IPS-NIHi7 (cell line): ENCODE measurements at regions not wholly inside any gene's neighbourhood (a gene's known extent, or its start where the extent isn't known, plus 50 kb on each side); places are given as distances from the start of the nearest gene placed in this dataset.

Experiments
- DNase-seq: peaks from one replicate; pipeline ENCODE4 v3.0.0; 2012; ENCODE audit warnings: mixed read lengths; ENCODE audit errors: extremely low spot score

DNA sequence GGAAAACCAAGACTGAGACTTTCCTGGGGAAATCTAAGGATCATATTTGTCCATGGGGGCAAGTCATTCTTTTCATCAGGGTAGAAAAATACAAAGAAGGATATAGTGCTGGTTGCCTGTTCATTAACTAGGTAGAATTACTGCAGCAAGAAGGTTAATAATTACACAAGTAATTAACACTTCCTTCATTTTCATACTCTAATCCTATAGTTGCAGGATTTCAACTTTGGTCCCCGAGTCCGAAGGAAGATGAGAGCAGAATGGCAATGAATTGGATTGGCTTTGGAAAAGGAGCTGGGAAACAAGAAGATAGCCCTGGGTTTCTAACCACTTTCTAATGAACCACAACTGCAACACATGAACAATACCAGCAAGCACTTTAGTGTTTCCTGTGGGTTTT lies 199.2 kb upstream of the ESRRG start:
- no peak for DNase-seq

DNA sequence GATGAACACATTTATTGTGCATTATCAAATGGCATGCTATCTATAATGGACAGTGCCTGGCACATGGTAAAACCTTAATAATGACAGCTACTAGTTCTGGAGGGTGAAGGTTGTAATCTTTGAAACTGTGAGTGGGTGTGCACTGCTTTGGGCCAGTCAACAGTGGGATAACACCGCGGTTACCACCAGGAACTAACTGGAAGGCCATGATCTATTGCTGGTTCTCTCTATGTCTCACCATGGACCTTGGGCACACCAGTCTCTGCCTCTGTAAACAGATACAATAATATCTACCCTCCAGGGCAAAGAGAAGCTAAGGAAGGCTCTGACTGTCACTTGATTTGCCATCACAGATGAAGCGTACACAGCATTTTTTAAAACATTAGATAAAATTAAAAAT lies 198.6 kb upstream of the ESRRG start:
- no peak for DNase-seq

DNA sequence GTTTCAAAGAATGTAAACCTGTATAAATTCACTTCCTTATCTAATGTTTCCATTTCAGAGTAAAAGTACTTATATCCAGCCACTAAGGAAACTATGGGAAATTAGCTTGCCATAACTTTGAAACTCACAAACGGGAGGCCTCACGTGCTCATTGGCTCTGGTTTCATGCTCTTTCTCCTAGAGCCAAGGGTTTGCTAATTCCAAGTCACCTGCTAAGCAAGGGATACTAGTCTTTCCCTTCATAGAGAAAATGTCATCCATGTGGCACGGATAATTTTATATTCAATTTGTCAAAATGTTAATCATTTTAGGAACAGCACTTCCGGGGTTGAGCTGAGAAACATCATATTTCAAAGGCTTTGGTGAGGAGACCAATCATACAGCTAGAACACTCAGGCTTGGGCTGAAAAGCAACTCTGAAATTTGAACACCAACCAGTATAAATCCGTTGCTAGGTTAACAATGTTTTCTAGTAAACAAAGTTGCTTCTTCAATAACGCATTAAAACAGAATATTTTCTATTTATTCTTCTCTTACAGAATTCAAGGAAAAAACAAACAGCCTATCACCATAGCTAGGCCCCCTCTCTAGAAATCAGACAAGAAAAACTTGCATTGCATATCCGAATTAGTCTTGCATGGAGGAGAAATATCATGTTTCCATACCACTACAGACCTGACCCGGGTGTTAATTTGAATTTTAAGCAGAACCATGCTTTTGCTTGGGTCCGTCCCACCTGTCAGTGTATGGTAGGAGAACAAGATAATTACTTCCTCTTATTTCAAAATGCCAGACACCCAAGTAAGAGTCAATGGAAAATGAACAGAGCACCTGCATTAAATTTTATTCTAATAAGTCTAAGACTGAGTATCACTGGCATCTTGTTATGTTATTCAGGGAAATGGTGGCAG lies 196.1 kb upstream of the ESRRG start:
- no peak for DNase-seq

DNA sequence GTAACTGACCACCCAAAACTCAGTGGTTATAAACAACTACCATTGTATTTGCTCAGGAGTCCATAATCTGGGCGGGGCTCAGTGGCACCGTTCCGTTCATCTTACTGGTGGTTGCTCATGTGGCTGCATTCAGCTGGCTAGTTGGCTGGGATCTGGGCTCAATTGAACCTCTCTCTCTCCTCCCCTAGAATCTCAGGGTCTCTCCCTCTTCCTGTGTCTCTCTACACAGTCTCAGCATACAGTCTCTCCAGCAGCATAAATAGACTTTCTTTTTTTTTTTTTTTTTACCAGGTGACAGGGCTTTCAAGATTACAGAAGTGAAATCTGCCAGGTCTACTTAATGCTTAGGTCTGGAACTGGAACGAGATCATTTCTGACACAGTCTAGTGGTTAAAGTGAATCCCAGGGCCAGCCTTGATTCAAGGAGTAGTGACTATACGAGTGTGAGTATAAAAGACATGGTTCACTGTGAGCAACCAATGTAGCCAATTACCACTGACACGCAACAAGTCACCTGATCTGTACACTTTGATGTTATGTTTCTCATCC lies 193.7 kb upstream of the ESRRG start:
- no peak for DNase-seq

DNA sequence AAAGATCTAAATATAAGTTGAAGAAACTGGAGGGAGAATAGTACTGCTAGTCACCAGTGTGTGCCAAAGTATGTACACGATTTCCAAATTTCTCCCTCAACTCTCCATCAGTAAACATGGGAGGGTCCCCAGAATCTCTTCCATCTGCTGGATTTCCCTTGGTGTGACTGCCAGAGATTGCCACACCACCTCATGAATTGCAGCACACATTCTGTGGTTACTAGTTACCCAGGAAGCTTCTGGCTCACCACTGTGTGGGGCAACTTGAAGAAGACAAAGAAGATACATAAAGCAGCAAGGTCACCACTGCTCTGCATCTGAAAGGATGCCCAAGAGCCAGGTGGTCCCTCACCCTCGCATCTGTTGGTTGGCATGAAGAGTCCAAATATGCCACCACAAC lies 191.7 kb upstream of the ESRRG start:
- no peak for DNase-seq

DNA sequence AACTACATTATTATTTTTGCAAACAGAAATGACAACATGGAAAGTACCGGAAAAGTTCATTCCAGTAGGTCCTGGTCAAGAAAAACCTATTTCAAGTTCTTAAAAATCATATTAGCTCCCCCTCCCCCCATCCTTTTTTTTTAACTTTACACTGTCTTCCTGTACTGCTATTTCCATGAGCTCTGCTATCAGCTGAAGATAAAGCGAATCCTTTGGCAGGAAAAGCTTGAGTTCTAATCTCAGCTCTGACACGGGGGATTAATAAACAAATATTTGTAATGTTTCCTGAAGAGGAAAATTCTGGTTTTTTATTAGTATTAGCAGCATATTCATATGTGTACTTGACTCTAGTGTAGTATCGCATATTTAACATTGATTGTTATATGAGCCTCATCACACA lies 190.7 kb upstream of the ESRRG start:
- DNase-seq = no peak

- DNase-seq = no peak
These were observed 187.0 kb upstream of the ESRRG start for GRCh38 chr1:216910081-216910840.

GRCh38 chr1:216908126-216908525 lies 184.9 kb upstream of the ESRRG start:
- DNase-seq = no peak

GRCh38 chr1:216907100-216907499 lies 183.9 kb upstream of the ESRRG start:
- no peak for DNase-seq

DNA sequence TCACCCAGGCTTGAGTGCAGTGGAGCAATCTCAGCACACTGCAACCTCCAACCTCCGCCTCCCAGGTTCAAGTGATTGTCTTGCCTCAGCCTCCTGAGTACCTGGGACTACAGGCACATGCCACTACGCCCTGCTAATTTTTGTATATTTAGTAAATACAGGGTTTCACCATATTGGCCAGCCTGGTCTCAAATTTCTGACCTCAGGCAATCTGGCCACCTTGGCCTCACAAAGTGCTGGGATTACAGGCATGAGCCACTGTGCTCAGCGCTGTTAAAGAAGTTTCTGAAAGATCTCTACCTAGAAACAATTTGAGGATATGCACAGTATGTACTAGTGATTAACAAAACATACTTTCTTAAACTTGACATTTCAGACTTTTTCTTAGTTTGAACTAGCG lies 182.6 kb upstream of the ESRRG start:
- DNase-seq = no peak

GRCh38 chr1:216905137-216905536 lies 181.9 kb upstream of the ESRRG start:
- DNase-seq = no peak

DNA sequence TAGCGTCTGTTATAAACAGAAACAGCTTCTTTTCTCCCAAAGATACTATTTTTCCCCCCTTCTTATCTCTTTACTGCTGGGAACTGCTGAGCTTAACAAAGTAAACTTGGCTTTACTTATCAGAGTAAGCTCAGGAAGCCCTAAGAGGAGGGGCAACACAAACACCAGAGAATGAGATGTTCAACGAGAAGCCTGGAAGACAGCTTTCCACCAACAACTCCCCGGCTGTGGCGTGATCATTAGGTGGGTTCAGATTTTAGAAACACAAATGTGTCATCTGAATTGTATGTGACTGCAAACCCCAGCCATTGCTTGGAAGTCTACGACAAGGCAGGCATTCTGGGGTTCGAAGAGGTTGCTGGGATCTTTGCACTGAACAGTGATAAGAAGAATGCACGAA lies 181.2 kb upstream of the ESRRG start:
- DNase-seq = peak; percentile 27

GRCh38 chr1:216903382-216903740 lies 180.1 kb upstream of the ESRRG start:
- DNase-seq = no peak

DNA sequence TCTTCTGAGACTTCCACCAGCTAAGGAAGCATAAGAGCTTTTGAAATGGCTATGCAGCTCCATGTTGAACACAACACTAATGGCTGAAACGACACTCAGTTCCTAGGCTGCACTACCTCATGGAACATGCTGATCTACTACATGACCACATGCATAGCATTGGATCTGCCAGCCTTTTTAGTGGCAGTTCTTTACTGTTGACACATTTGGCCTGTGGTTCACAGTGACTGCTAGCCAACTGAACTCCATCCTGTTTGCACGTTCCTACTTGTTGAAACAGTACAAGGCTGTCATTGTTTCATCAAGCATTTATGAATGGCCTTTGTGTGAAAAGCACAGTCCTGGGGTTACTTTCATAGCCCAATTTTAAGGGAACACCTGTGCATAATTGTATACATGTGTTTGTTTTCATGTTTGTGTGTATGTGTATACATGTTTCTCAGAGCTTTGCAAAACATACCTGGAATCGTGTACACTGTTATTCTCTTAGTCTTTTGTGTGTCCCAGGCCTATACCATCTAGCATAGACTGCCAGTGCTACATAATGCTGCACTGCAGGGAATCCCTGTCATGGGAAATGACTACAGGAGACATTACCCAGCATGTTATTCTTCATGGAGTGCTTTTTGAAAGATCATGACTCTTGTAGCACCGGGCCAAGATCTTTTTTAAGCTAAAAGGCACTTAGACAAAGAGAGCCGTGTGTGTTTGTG lies 179.6 kb upstream of the ESRRG start:
- DNase-seq = no peak

DNA sequence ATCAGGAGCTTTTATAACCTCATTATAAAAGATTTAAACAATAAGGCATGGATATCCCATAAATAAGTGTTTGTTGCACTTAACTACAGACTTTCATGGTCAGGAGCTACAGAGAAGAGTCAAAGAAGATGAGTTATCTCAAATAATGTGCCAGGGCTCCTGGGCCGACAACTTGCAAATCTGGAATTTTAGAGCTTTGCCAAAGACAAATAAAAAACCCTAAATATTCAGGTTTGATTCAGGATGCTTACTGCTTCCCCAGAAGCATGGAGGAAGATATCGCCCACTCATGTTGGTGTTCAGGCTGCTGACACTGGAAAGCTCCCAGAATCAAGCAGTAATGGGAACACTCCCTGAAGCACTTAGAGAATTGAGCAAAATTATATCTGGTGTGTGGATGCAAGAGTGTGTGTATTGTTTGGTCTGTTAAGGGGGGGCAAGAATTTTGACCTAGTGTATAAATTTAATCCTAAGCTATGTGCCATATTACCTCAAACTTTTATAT lies 176.9 kb upstream of the ESRRG start:
- no peak for DNase-seq

DNA sequence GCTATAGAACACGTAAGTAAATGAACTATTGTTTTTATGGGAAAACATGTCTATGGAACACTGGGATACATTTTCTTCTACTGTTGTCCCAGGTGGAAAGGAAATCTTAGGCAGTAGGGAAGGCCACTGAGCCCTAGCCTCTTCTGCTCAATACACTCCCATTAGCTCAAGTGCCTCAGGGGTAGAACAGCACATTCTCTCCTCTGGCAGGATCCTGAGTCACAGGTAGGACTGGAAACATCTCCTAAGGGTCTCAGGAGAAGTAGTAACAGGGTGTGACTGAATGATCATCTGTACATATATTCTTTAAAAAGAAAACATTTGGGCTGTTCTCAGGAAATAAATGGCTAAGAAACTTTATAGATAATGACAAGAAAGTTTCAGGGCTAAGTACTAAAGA lies 175.6 kb upstream of the ESRRG start:
- no peak for DNase-seq

DNA sequence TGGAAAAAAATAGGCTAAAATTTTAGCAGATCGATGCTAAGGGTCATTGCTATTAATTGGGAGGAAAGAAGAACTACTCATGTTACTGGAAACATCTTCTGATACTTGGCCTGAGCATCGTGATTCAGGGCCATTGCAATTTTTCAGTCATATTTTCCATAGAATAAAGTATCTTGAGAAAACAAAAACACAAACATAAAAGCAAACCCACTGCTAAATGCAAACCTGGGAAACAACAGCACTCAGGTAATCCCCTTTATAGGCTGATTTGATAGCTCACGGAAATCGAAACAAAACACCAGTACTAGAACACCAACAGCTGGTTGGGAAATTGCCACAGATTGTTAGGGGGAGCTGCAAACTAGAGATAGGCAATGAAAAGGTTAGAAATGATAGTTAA lies 172.9 kb upstream of the ESRRG start:
- no peak for DNase-seq

DNA sequence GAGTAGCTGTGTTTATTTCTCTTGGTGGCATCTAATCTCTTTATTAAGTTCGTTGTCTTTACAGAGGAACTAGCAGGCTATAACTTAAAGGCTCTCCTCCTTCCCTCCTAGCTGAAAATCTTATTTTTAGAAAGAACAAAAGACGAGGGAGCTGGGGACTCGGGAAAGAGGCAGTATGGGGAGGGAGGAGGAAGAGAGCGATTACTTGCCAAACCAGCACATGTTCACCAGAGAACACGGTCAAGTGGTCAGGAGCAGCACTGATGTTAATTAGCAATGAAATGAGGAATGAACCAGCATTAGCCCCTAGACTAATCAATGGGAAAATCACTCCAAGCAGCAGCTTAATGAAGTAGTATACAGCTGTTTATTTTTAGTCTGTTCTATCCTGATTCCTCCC lies 171.3 kb upstream of the ESRRG start:
- no peak for DNase-seq

- DNase-seq = no peak
These were observed 169.4 kb upstream of the ESRRG start for GRCh38 chr1:216892581-216893160.

GRCh38 chr1:216890871-216891270 lies 167.6 kb upstream of the ESRRG start:
- no peak for DNase-seq

DNA sequence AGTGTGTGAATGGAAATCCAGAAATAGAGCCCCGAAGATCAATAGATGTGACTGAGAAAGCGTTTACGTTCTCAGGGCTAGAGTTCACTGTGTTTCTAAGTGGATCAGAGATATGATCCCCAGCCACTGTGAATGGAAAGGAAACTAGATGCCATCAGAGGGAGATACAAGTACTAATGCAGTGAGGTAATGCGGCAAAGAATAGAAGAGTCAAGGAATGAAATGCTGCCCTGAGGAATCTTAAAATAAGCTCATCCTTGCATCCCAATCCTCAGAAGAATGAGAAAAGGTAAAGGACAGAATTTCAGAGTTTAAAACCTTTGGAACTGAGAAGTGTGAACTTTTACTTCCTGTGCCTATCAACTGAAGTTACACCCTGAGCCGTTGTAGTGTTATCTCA lies 165.5 kb upstream of the ESRRG start:
- DNase-seq = no peak

DNA sequence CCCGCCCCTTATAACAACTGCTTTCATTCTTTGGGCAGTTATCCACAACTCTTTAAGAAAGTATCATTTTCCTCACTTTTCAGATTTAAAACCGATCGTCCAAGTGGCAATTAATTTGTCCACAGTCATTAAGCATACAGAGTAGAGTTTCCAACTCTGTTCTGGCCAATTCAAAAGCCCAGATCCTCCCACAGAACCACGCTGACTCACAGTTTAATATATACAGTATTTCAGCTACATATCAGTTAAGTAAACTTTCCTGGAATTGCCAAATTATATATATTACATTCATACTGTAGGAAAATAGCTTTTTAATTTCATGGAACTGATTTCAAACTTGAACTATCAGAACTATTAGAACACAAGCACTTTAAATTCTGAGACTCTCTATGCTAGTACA lies 163.8 kb upstream of the ESRRG start:
- no peak for DNase-seq
